Endothelial cell of umbilical vein (primary cell): ENCODE measurements at regions not wholly inside any gene's neighbourhood (a gene's known extent, or its start where the extent isn't known, plus 50 kb on each side); places are given as distances from the start of the nearest gene placed in this dataset.

Experiments
- BruUV-seq: library from RNA; stranded (reverse); fragments of 400-500 nt; replicated peaks from 2 replicates; lab custom pipeline; 2021; lab: Mats Ljungman, UMichigan
- CTCF ChIA-PET: fragments of 300-600, 350-600 bp; sonication (Branson Sonifier 250); formaldehyde crosslinking; loops from one replicate; lab custom pipeline; 2021; ENCODE audit warnings: antibody characterized with exemption, inconsistent platforms; lab: Charles Lee
- POLR2A ChIA-PET: fragments of 300-600, 350-600 bp; sonication (Branson Sonifier 250); formaldehyde crosslinking; loops from one replicate; lab custom pipeline; 2021; ENCODE audit warnings: antibody characterized with exemption, inconsistent platforms; lab: Charles Lee
- DNase-seq: peaks from one replicate; pipeline ENCODE4 v3.0.0-alpha.2; 2011; ENCODE audit warnings: low read depth, low spot score
- FAIRE-seq: peaks from 2 replicates; lab custom pipeline; 2011; peaks lifted over from hg19 to GRCh38; lab: Jason Lieb, UNC
- H2AFZ ChIP-seq: 2 replicates; pipeline ENCODE4 v1.6.0; 2012; ENCODE audit warnings: low read depth, low read length, control low read depth, inconsistent platforms
- H3K27ac ChIP-seq: 2 replicates; pipeline ENCODE4 v1.5.1; 2011; ENCODE audit warnings: low read depth, mild to moderate bottlenecking, control low read depth, low read length, moderate library complexity; ENCODE audit not compliant: insufficient read depth
- H3K27me3 ChIP-seq, 2 experiments: 2 replicates each; pipeline versions ENCODE4 v1.6.0 to v1.6.1; 2011; ENCODE audit warnings: low read length in 2 of 2, mixed read lengths in 1 of 2; ENCODE audit not compliant: control insufficient read depth in 2 of 2, insufficient read depth in 2 of 2
- H3K36me3 ChIP-seq, 2 experiments: 2 replicates in 1 of 2; 3 replicates in 1 of 2; pipeline ENCODE4 v1.5.1; 2011; ENCODE audit warnings: low read length in 2 of 2, mild to moderate bottlenecking in 1 of 2, moderate library complexity in 1 of 2; ENCODE audit not compliant: control insufficient read depth in 2 of 2, insufficient read depth in 2 of 2; ENCODE audit errors: extremely low read depth in 1 of 2
- H3K4me1 ChIP-seq: 3 replicates; pipeline ENCODE4 v1.5.1; 2011; ENCODE audit warnings: mild to moderate bottlenecking, low read length; ENCODE audit not compliant: control insufficient read depth, insufficient read depth; ENCODE audit errors: extremely low read depth
- H3K4me2 ChIP-seq: 2 replicates; pipeline ENCODE4 v1.6.1; 2011; ENCODE audit warnings: low read length, control low read depth, mixed read lengths; ENCODE audit not compliant: insufficient read depth
- H3K4me3 ChIP-seq, 3 experiments: fragments of 200-600 bp in 1 of 3; sonication (generic), shearing (Covaris generic) in 1 of 3; replicated peaks in 1 of 3; 2 replicates each; pipeline ENCODE4 v1.5.1; 2011 to 2016; ENCODE audit warnings: control low read depth in 3 of 3, low read length in 3 of 3, mild to moderate bottlenecking in 2 of 3, inconsistent platforms in 1 of 3, low read depth in 1 of 3, moderate library complexity in 1 of 3; ENCODE audit not compliant: insufficient read depth in 1 of 3
- H3K79me2 ChIP-seq: 2 replicates; pipeline ENCODE4 v1.6.0; 2012; ENCODE audit warnings: low read length, inconsistent platforms; ENCODE audit not compliant: control insufficient read depth, insufficient read depth
- H3K9ac ChIP-seq: replicated peaks from 2 replicates; pipeline ENCODE3; 2011; ENCODE audit warnings: low read length, control low read depth; ENCODE audit not compliant: insufficient read depth; ENCODE audit errors: extremely low read depth
- H3K9me1 ChIP-seq: replicated peaks from 3 replicates; pipeline ENCODE4 v1.6.0; 2011; ENCODE audit warnings: mild to moderate bottlenecking, low read length; ENCODE audit not compliant: control insufficient read depth, insufficient read depth; ENCODE audit errors: extremely low read depth
- H3K9me3 ChIP-seq: replicated peaks from 2 replicates; pipeline ENCODE4 v1.5.1; 2012; ENCODE audit warnings: low read length, inconsistent platforms; ENCODE audit not compliant: control insufficient read depth, insufficient read depth
- H4K20me1 ChIP-seq: replicated peaks from 2 replicates; pipeline ENCODE3; 2011; ENCODE audit warnings: mild to moderate bottlenecking, low read length; ENCODE audit not compliant: control insufficient read depth, insufficient read depth; ENCODE audit errors: extremely low read depth
- CTCF ChIP-seq, 2 donors: IDR thresholded peaks; 1 replicate in 1 of 2; 2 replicates in 1 of 2; pipeline ENCODE4 v1.5.1; 2011; ENCODE audit warnings: low read length in 2 of 2, mild to moderate bottlenecking in 2 of 2, moderate library complexity in 2 of 2, control low read depth in 1 of 2, inconsistent platforms in 1 of 2, low read depth in 1 of 2; ENCODE audit not compliant: insufficient read depth in 1 of 2; ENCODE audit errors: extremely low read depth in 1 of 2
- EZH2 ChIP-seq: IDR thresholded peaks from 2 replicates; pipeline ENCODE4 v1.6.1; 2012; ENCODE audit warnings: borderline replicate concordance, low read depth, mild to moderate bottlenecking, moderate library complexity, low read length, inconsistent platforms; ENCODE audit not compliant: severe bottlenecking
- GATA2 ChIP-seq: IDR thresholded peaks from 2 replicates; pipeline ENCODE4 v1.7.0; 2011; ENCODE audit warnings: low read depth, mild to moderate bottlenecking, moderate library complexity, mixed read lengths, low read length; ENCODE audit not compliant: insufficient read length, insufficient read depth
- MAX ChIP-seq: IDR thresholded peaks from 2 replicates; pipeline ENCODE4 v1.6.1; 2011; ENCODE audit not compliant: insufficient read depth, insufficient read length
- MYC ChIP-seq: IDR thresholded peaks from one replicate; pipeline ENCODE4 v1.6.1; 2011; ENCODE audit warnings: mild to moderate bottlenecking, low read depth, low read length
- dilution Hi-C: fragments of 300-500 bp; cut with MboI; formaldehyde crosslinking; loops from one replicate; pipeline ENCODE4 v1.15.0; 2019; ENCODE audit warnings: low sequenced_read_pairs; ENCODE audit not compliant: extremely low pct_ligation_motif_present
- intact Hi-C: fragments of 100-400 bp; cut with micrococcal nuclease; formaldehyde crosslinking; loops from one replicate; pipeline ENCODE4 v1.10.0; 2022

GRCh38 chr1:177865807-177866206, 104.1 kb downstream of the SEC16B start:
- ChIA-PET POLR2A (no interaction called here), CTCF (no interaction called here)
- no peak overlapping the region for H3K9ac ChIP-seq
- FAIRE-seq (no peak), DNase-seq (no peak)
- no peak for TF ChIP-seq GATA2
- no peak for TF ChIP-seq EZH2
- no peak for TF ChIP-seq MYC
- TF ChIP-seq CTCF (IDR thresholded peaks at IDR 0.05; ENCODE audit: extremely low read depth in 1 of 2, insufficient read depth in 1 of 2, low read depth in 1 of 2, low read length in 2 of 2): no peak
- TF ChIP-seq MAX: no peak
- H3K36me3 ChIP-seq: no peaks in the 10 kb centered on the region
- H3K27ac ChIP-seq: no peak overlapping the region
- intact Hi-C loops: no loop called here
- no peak overlapping the region for H3K4me3 ChIP-seq
- no peaks in the 10 kb centered on the region for H3K9me1 ChIP-seq
- no peak overlapping the region for H2AFZ ChIP-seq
- BruUV-seq: no TSS peak
- H3K4me1 ChIP-seq: no peaks in the 10 kb centered on the region
- no peaks in the 10 kb centered on the region for H4K20me1 ChIP-seq
- H3K79me2 ChIP-seq: no peaks in the 10 kb centered on the region
- H3K27me3 ChIP-seq: no peaks in the 10 kb centered on the region
- no peak overlapping the region for H3K4me2 ChIP-seq
- no peaks in the 10 kb centered on the region for H3K9me3 ChIP-seq
- dilution Hi-C loops: no loop called here
